T-helper 2 cell treated with Interferon-gamma antibody and Interleukin-4, amounts not matched to agents 5 μg/mL and 100 μg/mL, for 36 hours (primary cell): ENCODE measurements at regions not wholly inside any gene's neighbourhood (a gene's known extent, or its start where the extent isn't known, plus 50 kb on each side); places are given as distances from the start of the nearest gene placed in this dataset.

ENCODE experiments used
- DNase-seq: peaks from one replicate; pipeline ENCODE4 v3.0.0; 2021; ENCODE audit warnings: low spot score
- H3K27ac Mint-ChIP-seq: one replicate; pipeline ENCODE4 v1.8.0; 2021; ENCODE audit warnings: mild to moderate bottlenecking, mixed read lengths
- H3K27me3 Mint-ChIP-seq: one replicate; pipeline ENCODE4 v1.8.0; 2021; ENCODE audit warnings: low read depth, mixed read lengths
- H3K36me3 Mint-ChIP-seq: one replicate; pipeline ENCODE4 v1.8.0; 2021; ENCODE audit warnings: low read depth, mixed read lengths
- H3K4me1 Mint-ChIP-seq: one replicate; pipeline ENCODE4 v1.8.0; 2021; ENCODE audit warnings: low read depth, mixed read lengths
- H3K4me3 Mint-ChIP-seq: one replicate; pipeline ENCODE4 v1.8.0; 2022; ENCODE audit warnings: mild to moderate bottlenecking, moderate library complexity, mixed read lengths
- H3K9me3 Mint-ChIP-seq: one replicate; pipeline ENCODE4 v1.8.0; 2021; ENCODE audit warnings: mixed read lengths

- Mint-ChIP-seq H3K9me3 (no peaks in the 10 kb centered on the region), H3K36me3 (no peaks in the 10 kb centered on the region), H3K4me1 (no peaks in the 10 kb centered on the region), H3K27me3 (peaks cover 3% of the 10 kb centered on the region), H3K27ac (no peak overlapping the region), H3K4me3 (no peak overlapping the region)
- no peak for DNase-seq
Measured at GRCh38 chr12:25730489-25731349, 177.6 kb upstream of the LMNTD1 start.

- no peaks in the 10 kb centered on the region for H3K4me1 Mint-ChIP-seq
- no peaks in the 10 kb centered on the region for H3K36me3 Mint-ChIP-seq
- DNase-seq = no peak
- no peak overlapping the region for H3K27ac Mint-ChIP-seq
- H3K27me3 Mint-ChIP-seq = peaks cover 3% of the 10 kb centered on the region
- no peaks in the 10 kb centered on the region for H3K9me3 Mint-ChIP-seq
- H3K4me3 Mint-ChIP-seq = no peak overlapping the region
Measured at GRCh38 chr12:25733541-25733940, 180.5 kb upstream of the LMNTD1 start.

GRCh38 chr12:25734529-25735180 is 181.6 kb upstream of the LMNTD1 start:
- Mint-ChIP-seq H3K4me3 (no peak overlapping the region), H3K9me3 (no peaks in the 10 kb centered on the region), H3K4me1 (no peaks in the 10 kb centered on the region), H3K36me3 (no peaks in the 10 kb centered on the region), H3K27me3 (peaks cover 3% of the 10 kb centered on the region), H3K27ac (no peak overlapping the region)
- DNase-seq = no peak

DNA sequence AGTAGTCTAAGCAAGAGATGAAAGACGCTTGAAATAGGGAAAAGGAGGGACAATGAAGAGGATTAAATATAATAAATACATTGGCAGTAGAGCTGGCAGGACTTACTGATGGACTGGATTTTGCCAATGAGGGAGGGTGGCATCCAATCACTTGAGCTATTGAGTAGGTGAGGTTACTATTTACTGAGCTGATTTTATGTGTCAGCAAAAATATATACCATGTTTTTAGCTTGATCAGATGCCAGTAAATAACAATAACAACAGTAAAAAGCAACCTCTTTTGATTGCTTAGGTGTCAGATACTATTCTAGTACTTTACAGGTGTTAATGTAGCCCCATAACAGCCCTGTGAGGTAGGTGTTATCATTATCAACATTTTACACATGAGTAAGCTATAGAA is 187.5 kb upstream of the LMNTD1 start:
- no peak overlapping the region for H3K27ac Mint-ChIP-seq
- no peaks in the 10 kb centered on the region for H3K27me3 Mint-ChIP-seq
- H3K4me3 Mint-ChIP-seq = no peak overlapping the region
- H3K36me3 Mint-ChIP-seq = no peaks in the 10 kb centered on the region
- H3K4me1 Mint-ChIP-seq = no peaks in the 10 kb centered on the region
- no peak for DNase-seq
- H3K9me3 Mint-ChIP-seq = no peaks in the 10 kb centered on the region

DNA sequence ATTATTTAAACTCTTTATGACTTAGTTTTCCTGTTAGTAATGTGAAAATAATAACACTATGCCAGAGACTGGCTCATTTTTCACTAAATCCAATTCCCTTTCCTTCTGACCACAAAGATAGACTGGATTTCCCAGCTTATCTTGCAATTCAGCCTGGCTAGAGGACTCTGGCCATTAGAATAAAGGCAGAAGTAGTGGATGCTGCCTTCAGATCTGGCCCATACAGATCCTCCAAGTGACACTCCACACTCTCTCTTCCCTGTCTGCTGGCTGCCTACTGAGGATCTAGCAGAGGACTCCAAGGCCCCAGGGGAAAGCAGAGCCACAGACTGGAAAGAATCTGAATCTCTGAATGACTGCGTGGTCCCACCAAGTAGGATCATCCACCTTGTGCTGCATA is 188.8 kb upstream of the LMNTD1 start:
- no peak overlapping the region for H3K27ac Mint-ChIP-seq
- H3K4me1 Mint-ChIP-seq = no peaks in the 10 kb centered on the region
- no peak overlapping the region for H3K4me3 Mint-ChIP-seq
- DNase-seq = no peak
- H3K9me3 Mint-ChIP-seq = no peaks in the 10 kb centered on the region
- H3K36me3 Mint-ChIP-seq = no peaks in the 10 kb centered on the region
- no peaks in the 10 kb centered on the region for H3K27me3 Mint-ChIP-seq

GRCh38 chr12:25743679-25744215 is 190.7 kb upstream of the LMNTD1 start:
- no peaks in the 10 kb centered on the region for H3K36me3 Mint-ChIP-seq
- no peaks in the 10 kb centered on the region for H3K9me3 Mint-ChIP-seq
- no peak overlapping the region for H3K27ac Mint-ChIP-seq
- H3K4me3 Mint-ChIP-seq = no peak overlapping the region
- no peak for DNase-seq
- peaks cover 4% of the 10 kb centered on the region for H3K27me3 Mint-ChIP-seq
- H3K4me1 Mint-ChIP-seq = no peaks in the 10 kb centered on the region

DNA sequence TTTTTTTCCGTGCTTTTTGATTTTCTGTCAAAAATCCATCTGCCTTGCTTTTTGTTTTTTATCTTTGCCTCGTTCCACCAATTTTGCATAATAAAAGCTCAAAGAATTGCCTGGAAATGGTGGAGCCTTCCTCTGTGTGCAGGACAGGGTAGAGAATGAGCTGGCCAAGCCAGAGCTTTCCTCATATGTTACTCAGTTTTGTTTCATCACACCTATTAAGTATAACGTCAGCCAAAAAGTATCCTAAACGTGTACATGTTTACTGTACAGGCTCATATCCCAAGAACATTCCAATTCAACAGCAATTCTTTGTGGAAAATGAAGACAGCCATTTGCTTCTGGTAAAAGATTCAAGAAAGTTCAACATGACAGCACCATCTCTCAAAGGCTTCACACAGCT is 191.2 kb upstream of the LMNTD1 start:
- Mint-ChIP-seq H3K9me3 (no peaks in the 10 kb centered on the region), H3K27me3 (peaks cover 6% of the 10 kb centered on the region), H3K36me3 (no peaks in the 10 kb centered on the region), H3K4me3 (no peak overlapping the region), H3K27ac (no peak overlapping the region), H3K4me1 (no peaks in the 10 kb centered on the region)
- no peak for DNase-seq

- Mint-ChIP-seq H3K4me3 (no peak overlapping the region), H3K27me3 (peaks cover 9% of the 10 kb centered on the region), H3K4me1 (no peaks in the 10 kb centered on the region), H3K36me3 (no peaks in the 10 kb centered on the region), H3K9me3 (no peaks in the 10 kb centered on the region), H3K27ac (no peak overlapping the region)
- no peak for DNase-seq
Measured at GRCh38 chr12:25745281-25745680, 192.2 kb upstream of the LMNTD1 start.

GRCh38 chr12:25746131-25746530 is 193.0 kb upstream of the LMNTD1 start:
- Mint-ChIP-seq H3K9me3 (no peaks in the 10 kb centered on the region), H3K27me3 (peaks cover 12% of the 10 kb centered on the region), H3K4me1 (no peaks in the 10 kb centered on the region), H3K36me3 (no peaks in the 10 kb centered on the region), H3K4me3 (no peak overlapping the region), H3K27ac (no peak overlapping the region)
- no peak for DNase-seq

- H3K27ac Mint-ChIP-seq = no peak overlapping the region
- no peaks in the 10 kb centered on the region for H3K9me3 Mint-ChIP-seq
- no peak for DNase-seq
- no peaks in the 10 kb centered on the region for H3K4me1 Mint-ChIP-seq
- no peaks in the 10 kb centered on the region for H3K36me3 Mint-ChIP-seq
- no peak overlapping the region for H3K4me3 Mint-ChIP-seq
- peaks cover 12% of the 10 kb centered on the region for H3K27me3 Mint-ChIP-seq
Measured at GRCh38 chr12:25752710-25753309, 199.7 kb upstream of the LMNTD1 start.

DNA sequence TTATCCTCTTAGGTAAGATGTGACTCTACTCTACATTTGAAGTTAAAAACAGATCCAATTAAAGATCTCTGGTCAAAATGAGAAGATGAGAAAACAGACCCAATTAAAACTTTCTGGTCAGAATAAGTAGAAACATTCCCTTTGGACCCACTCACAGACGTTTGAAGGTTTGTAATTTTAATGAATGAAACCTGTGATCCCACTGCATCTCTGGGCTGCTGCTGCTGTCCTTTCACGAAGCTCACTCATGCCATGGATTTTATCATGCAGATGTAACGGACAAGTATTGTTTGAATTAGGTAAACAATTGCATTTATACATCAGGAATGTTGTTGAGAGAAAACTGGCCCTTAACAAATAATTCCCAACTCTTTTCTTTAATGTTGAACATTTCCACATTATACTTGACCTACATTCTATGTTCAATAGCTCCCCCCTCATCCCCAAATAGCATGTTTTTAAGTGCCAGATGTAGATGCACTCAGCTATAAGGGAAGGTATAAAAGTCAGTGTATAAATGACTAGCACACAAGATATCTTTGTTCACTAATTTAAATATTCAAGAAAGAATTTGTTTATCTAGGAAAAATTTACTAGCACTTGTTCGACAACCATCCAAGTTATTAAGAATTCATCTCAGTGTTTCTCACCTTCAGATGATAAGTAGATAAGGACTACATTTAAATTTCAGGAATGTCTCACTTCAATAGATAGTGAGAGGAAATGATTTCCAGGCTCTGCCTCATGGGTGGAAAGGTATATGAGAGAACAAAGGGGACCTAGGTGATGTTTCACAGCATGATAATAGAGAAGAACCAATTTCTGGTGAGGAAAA is 202.3 kb upstream of the LMNTD1 start:
- H3K27me3 Mint-ChIP-seq = peaks cover 3% of the 10 kb centered on the region
- H3K9me3 Mint-ChIP-seq = no peaks in the 10 kb centered on the region
- H3K4me1 Mint-ChIP-seq = no peaks in the 10 kb centered on the region
- no peak for DNase-seq
- H3K27ac Mint-ChIP-seq = no peak overlapping the region
- H3K36me3 Mint-ChIP-seq = no peaks in the 10 kb centered on the region
- no peak overlapping the region for H3K4me3 Mint-ChIP-seq

- Mint-ChIP-seq H3K9me3 (no peaks in the 10 kb centered on the region), H3K27me3 (peaks cover 2% of the 10 kb centered on the region), H3K27ac (no peak overlapping the region), H3K4me1 (no peaks in the 10 kb centered on the region), H3K4me3 (no peak overlapping the region), H3K36me3 (no peaks in the 10 kb centered on the region)
- DNase-seq = no peak
Measured at GRCh38 chr12:25755971-25756260, 202.6 kb upstream of the RASSF8 start.

DNA sequence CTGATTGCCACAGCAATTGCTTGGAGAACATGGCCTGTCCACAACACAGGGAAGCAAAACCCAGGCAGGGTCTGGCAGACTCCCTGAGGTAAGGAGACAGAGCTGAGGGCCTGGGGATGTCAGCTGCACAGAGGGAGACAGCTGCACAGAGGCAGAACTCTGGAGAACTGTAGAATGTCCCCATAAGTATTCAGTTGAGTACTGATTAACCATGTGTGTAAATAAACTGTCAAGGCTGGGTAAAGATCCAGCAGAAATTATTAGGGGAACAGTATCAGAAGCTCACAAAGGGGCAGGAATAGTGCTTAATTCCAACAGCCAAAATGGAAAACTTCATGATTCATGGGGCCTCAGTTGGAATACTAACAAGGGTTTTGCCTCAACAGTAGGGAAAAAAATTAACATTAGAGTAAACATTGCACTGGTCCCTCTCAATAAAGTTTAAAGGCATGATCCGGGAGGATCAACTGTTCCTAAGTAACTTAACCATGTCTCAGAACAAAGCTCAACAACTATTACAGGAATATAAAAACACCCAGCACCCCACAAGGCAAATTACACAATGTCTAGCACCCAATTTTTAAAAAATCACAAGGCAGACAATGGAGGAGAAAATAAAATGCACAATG is 201.3 kb upstream of the RASSF8 start:
- no peak overlapping the region for H3K4me3 Mint-ChIP-seq
- no peaks in the 10 kb centered on the region for H3K27me3 Mint-ChIP-seq
- no peaks in the 10 kb centered on the region for H3K4me1 Mint-ChIP-seq
- no peak overlapping the region for H3K27ac Mint-ChIP-seq
- DNase-seq = no peak
- H3K9me3 Mint-ChIP-seq = no peaks in the 10 kb centered on the region
- no peaks in the 10 kb centered on the region for H3K36me3 Mint-ChIP-seq
